Uterus (tissue), 2 donors: ENCODE measurements at regions not wholly inside any gene's neighbourhood (a gene's known extent, or its start where the extent isn't known, plus 50 kb on each side); places are given as distances from the start of the nearest gene placed in this dataset.

ENCODE experiments used
- POLR2A ChIP-seq, 2 donors: fragments of 450-650 bp; IDR thresholded peaks; one replicate each; pipeline ENCODE4 v1.6.1; 2016; ENCODE audit warnings: antibody characterized with exemption in 2 of 2, mild to moderate bottlenecking in 1 of 2, moderate library complexity in 1 of 2
- TF ChIP-seq, protein P1 (sequence below), 4 experiments: fragments of 200-600 bp in 2 of 4; fragments of 450-650 bp in 2 of 4; sonication (generic) in 2 of 4; IDR thresholded peaks; one replicate each; pipeline ENCODE4 v1.5.1; 2016 to 2019; ENCODE audit warnings: antibody characterized with exemption in 4 of 4, mild to moderate bottlenecking in 2 of 4, moderate library complexity in 1 of 4

DNA sequence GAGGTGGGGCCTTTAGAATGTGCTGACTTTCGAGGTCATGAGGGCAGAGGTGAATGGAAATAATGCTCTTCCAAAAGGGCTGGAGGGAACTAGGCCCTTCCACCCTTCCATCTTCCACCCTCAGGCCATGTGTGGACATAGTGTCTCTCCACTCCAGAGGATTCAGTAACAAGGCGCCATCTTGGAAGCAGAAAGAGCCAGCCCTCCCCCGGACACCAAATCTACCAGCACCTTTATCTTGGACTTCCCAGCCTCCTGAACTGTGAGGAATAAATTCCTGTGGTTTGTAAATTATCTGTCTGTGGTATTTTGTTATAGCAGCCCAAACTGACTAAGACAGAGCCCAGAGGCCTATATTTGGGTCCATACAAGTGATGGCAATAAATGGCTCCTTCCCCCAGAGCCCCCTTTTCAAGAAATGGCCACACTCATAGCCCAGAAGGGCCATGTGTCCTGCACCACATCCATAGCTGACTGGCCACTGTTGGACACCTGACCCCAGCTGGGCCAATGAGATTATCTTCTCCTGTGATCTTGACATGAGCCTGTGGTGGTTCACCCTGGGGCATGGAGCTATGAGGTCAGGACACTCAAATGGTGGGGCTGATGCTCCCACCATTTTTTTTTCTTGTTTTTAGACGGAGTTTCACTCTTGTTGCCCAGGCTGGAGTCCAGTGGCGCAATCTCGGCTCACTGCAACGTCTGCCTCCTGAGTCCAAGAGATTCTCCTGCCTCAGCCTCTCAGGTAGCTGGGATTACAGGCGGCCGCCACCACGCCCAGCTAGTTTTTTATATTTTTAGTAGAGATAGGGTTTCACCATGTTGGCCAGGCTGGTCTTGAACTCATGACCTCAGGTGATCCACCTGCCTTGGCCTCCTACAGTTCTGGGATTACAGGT lies 114.9 kb downstream of the RRAGC start:
- TF ChIP-seq, protein P1, sequence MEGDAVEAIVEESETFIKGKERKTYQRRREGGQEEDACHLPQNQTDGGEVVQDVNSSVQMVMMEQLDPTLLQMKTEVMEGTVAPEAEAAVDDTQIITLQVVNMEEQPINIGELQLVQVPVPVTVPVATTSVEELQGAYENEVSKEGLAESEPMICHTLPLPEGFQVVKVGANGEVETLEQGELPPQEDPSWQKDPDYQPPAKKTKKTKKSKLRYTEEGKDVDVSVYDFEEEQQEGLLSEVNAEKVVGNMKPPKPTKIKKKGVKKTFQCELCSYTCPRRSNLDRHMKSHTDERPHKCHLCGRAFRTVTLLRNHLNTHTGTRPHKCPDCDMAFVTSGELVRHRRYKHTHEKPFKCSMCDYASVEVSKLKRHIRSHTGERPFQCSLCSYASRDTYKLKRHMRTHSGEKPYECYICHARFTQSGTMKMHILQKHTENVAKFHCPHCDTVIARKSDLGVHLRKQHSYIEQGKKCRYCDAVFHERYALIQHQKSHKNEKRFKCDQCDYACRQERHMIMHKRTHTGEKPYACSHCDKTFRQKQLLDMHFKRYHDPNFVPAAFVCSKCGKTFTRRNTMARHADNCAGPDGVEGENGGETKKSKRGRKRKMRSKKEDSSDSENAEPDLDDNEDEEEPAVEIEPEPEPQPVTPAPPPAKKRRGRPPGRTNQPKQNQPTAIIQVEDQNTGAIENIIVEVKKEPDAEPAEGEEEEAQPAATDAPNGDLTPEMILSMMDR (IDR thresholded peaks at IDR 0.05): no peak
- TF ChIP-seq POLR2A (IDR thresholded peaks at IDR 0.05): no peak
